Immature natural killer cell (primary cell): ENCODE measurements at regions not wholly inside any gene's neighbourhood (a gene's known extent, or its start where the extent isn't known, plus 50 kb on each side); places are given as distances from the start of the nearest gene placed in this dataset.
"Not testable (repeated sequence)": the region's sequence is repeated elsewhere in the genome, so short reads cannot be mapped to it uniquely, and the experiment has no call there.

Experiments used
- DNase-seq, 3 donors: peaks; one replicate each; pipeline ENCODE4 v3.0.0; 2022; ENCODE audit warnings: mixed read lengths in 1 of 3
- H3K27ac Mint-ChIP-seq, 6 donors: one replicate each; pipeline ENCODE4 v1.8.0; 2020; ENCODE audit warnings: mixed read lengths in 6 of 6, mild to moderate bottlenecking in 5 of 6, inconsistent platforms in 4 of 6, moderate library complexity in 3 of 6
- H3K27me3 Mint-ChIP-seq, 3 donors: one replicate each; pipeline ENCODE4 v1.8.0; 2020 to 2021; ENCODE audit warnings: low read depth in 3 of 3, mild to moderate bottlenecking in 3 of 3, mixed read lengths in 3 of 3, moderate library complexity in 3 of 3, inconsistent platforms in 1 of 3
- H3K36me3 Mint-ChIP-seq, 3 donors: one replicate each; pipeline ENCODE4 v1.8.0; 2020; ENCODE audit warnings: mixed read lengths in 3 of 3, inconsistent platforms in 2 of 3, mild to moderate bottlenecking in 2 of 3
- H3K4me1 Mint-ChIP-seq, 2 donors: one replicate each; pipeline ENCODE4 v1.8.0; 2020; ENCODE audit warnings: inconsistent platforms in 2 of 2, mild to moderate bottlenecking in 2 of 2, mixed read lengths in 2 of 2, moderate library complexity in 1 of 2
- H3K4me3 Mint-ChIP-seq, 5 donors: one replicate each; pipeline ENCODE4 v1.8.0; 2020; ENCODE audit warnings: mild to moderate bottlenecking in 5 of 5, mixed read lengths in 5 of 5, inconsistent platforms in 3 of 5, moderate library complexity in 3 of 5
- H3K9me3 Mint-ChIP-seq, 6 donors: one replicate each; pipeline ENCODE4 v1.8.0; 2020; ENCODE audit warnings: mild to moderate bottlenecking in 6 of 6, mixed read lengths in 6 of 6, inconsistent platforms in 4 of 6, moderate library complexity in 3 of 6

DNA sequence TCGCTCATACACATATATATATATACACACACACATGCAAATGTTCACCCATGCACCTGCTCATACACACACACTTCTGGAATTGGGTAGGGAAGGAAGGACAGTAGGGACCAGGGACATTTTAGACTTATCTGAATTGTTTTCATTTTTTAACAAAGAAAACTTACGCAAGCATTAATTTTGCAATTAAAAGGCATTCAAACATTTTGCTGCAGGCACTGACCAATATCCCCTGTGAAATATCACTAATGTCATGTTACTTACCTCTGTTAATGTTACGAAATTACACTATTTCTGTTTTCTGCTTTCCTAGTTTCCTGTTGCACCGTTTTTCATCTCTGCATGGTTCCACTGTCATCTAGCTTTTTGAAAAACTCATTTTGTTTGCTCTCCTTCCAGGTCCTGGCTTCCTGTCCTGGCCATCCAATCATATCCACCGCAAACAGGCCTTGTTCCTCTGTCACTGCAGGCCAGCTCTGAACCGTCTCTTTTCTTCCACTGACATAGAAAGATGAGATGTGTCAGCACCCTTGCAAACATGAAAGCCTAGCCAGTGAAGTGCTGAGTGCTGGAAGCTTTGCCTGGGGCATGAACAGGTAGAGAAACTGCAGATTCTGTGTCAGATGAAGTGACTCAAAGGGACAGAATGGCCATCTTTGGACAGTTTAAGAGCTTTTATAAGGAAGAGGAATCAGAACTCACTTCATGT lies 114.5 kb downstream of the SEPTIN7 start:
- H3K27me3 Mint-ChIP-seq, DNase-seq, H3K27ac Mint-ChIP-seq, H3K9me3 Mint-ChIP-seq, H3K4me3 Mint-ChIP-seq, H3K4me1 Mint-ChIP-seq: not testable (repeated sequence)
- H3K36me3 Mint-ChIP-seq, result peaks cover 11 to 30% (median 20%) of the 10 kb centered on the region in 3 donors

DNA sequence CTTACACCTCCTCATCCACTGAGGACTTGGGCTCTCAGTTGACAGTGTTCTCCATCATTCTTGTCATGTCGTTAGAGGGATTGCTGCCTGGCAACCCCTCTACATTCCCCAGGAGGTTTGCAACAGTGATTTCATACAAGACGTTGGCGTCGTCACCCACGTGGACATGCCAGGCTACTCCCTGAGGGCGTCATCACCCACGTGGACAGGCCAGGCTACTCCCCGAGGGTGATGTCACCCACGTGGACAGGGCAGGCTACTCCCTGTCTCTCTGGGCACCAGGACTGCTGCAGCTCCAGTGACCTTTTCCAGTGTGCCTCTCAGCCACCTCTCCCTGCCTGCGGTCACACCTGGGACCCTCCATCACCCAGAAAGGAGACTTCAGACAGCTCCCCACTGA lies 117.4 kb downstream of the SEPTIN7 start:
- H3K4me1 Mint-ChIP-seq, DNase-seq, H3K9me3 Mint-ChIP-seq, H3K4me3 Mint-ChIP-seq, H3K36me3 Mint-ChIP-seq, H3K27ac Mint-ChIP-seq, H3K27me3 Mint-ChIP-seq: not testable (repeated sequence)

DNA sequence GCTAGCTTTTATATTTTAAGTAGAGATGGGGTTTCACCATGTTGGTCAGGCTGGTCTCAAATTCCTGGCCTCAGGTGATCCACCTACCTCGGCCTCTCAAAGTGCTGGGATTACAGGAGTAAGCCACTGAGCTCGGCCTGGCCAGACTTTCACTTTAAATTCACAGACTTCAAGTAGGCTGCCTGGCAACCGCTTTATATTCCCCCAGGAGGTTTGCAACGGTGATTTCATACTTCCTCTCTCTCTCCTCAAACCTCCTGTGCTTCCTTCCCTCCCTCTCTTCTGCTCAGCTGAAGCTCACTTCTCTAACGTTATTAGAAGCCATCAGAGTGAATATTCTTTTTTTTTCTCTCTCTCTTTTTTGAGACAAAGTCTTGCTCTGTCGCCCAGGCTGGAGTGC lies 118.8 kb downstream of the SEPTIN7 start:
- H3K9me3 Mint-ChIP-seq, H3K4me3 Mint-ChIP-seq, H3K36me3 Mint-ChIP-seq, H3K27me3 Mint-ChIP-seq, H3K4me1 Mint-ChIP-seq, DNase-seq: not testable (repeated sequence)
- peak overlapping the region in 1 of 6 donors; percentile 40 for H3K27ac Mint-ChIP-seq

DNA sequence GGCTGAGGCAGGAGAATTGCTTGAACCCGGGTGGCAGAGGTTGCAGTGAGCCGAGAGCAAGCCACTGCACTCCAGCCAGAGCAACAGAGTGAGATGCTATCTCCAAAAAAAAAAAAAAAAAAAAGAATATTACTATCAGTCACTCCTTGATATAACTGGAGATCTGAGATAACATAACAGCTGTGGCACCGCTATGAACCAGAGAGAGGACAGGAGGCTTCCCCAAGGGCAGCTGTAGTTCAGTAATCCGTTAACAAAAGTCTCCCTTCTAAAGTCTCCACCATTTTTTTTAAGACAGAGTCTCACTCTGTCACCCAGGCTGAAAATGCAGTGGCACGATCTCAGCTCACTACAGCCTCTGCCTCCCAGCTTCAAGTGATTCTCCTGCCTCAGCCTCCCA lies 120.5 kb downstream of the SEPTIN7 start:
- not testable (repeated sequence) for H3K4me3 Mint-ChIP-seq, H3K27ac Mint-ChIP-seq, H3K9me3 Mint-ChIP-seq, H3K36me3 Mint-ChIP-seq, DNase-seq, H3K4me1 Mint-ChIP-seq, H3K27me3 Mint-ChIP-seq

- not testable (repeated sequence) for H3K9me3 Mint-ChIP-seq, DNase-seq, H3K4me3 Mint-ChIP-seq, H3K36me3 Mint-ChIP-seq, H3K4me1 Mint-ChIP-seq, H3K27me3 Mint-ChIP-seq, H3K27ac Mint-ChIP-seq
Measured at GRCh38 chr7:35924668-35925067, 123.8 kb downstream of the SEPTIN7 start.

GRCh38 chr7:35926966-35927365 lies 126.1 kb downstream of the SEPTIN7 start:
- H3K9me3 Mint-ChIP-seq, H3K36me3 Mint-ChIP-seq, H3K27me3 Mint-ChIP-seq, H3K4me1 Mint-ChIP-seq, H3K4me3 Mint-ChIP-seq, H3K27ac Mint-ChIP-seq, DNase-seq: not testable (repeated sequence)

- not testable (repeated sequence) for H3K4me3 Mint-ChIP-seq, H3K36me3 Mint-ChIP-seq, H3K27me3 Mint-ChIP-seq, H3K27ac Mint-ChIP-seq, H3K9me3 Mint-ChIP-seq, H3K4me1 Mint-ChIP-seq, DNase-seq
Measured at GRCh38 chr7:35931134-35931533, 130.3 kb downstream of the SEPTIN7 start.

DNA sequence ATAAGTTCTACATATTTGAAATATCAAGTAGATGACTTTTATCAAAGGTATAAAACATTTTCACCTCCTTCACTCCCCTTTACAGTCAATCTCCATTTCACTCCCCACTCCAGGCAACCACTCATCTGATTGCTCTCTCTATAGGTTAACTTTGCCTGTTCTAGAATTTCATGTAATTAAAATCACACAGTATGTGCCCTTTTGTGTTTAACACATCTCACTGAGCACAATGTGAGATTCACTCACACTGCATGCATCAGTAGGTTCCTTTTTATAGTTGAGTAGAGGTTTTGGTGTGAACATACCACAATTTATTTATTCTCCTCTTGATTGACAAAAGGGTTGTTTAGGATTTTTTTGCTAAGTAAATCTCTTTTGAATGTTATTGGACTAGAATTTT lies 130.7 kb downstream of the SEPTIN7 start:
- not testable (repeated sequence) for H3K27ac Mint-ChIP-seq, DNase-seq

DNA sequence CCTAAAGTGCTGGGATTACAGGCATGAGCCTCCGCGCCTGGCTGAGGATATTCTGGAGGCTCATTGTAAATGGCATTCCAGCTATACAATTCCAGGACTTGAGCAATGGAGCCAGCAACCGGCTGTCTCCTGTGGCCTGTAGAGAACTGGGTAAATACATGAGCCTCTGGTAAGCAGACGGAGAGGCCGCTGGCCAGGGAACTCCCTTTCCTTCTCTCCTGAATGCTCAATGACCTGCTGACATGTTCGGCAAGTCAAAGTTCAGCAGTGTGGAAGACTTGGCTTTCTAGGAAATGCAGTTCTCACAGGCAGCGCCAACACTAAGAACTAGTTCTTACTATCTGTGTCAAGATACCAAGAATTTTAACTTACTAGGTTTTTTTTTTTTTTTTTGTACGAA lies 139.8 kb downstream of the SEPTIN7 start:
- H3K9me3 Mint-ChIP-seq, H3K4me1 Mint-ChIP-seq, H3K27me3 Mint-ChIP-seq, H3K4me3 Mint-ChIP-seq, H3K36me3 Mint-ChIP-seq, H3K27ac Mint-ChIP-seq, DNase-seq: not testable (repeated sequence)

More for the DNA sequence above, 130.7 kb downstream of the SEPTIN7 start:
- H3K36me3 Mint-ChIP-seq, H3K27me3 Mint-ChIP-seq, H3K4me3 Mint-ChIP-seq, H3K9me3 Mint-ChIP-seq, H3K4me1 Mint-ChIP-seq: not testable (repeated sequence)

DNA sequence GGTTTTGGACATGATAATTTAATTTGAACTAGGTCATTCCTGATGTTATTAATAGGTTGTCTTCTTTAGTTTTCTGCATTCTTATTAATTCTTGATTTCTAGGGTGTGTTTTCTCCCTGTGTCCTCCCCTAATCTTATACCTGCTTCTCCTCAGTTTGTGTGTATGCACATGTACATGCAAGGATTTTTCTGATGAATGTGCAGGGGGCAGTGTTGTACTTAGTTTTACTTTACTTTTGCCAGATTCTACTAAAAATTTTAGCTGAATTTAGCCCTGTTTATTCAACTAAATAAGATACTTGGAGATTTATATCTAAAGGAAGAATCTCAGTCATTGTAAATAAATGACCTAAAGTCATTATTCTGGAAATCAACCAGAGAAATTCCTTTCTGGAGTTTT lies 144.8 kb downstream of the SEPTIN7 start:
- H3K36me3 Mint-ChIP-seq, H3K9me3 Mint-ChIP-seq, DNase-seq, H3K27ac Mint-ChIP-seq, H3K27me3 Mint-ChIP-seq, H3K4me3 Mint-ChIP-seq, H3K4me1 Mint-ChIP-seq: not testable (repeated sequence)

DNA sequence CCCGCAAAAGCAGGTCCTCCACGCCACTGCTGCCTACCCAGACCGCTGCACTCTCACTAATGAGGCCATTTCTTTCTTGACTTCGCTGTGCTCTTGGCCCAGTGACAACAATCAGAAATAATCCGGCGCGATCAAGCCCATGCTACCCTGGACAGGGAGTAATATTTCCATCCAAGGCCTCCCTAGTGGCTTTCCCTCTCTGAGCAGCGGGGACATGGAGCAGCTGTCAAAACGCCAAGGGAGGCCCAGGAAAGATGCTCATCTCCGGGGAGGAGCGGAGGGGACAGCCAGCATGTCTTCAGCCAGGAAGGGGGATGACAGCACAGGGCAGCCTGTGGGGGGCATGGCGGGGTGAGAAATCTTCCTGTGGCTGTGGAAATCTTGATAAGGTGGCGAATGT lies 154.9 kb downstream of the SEPTIN7 start:
- H3K4me3 Mint-ChIP-seq, result not testable (repeated sequence)

GRCh38 chr7:35956988-35957387 lies 156.1 kb downstream of the SEPTIN7 start:
- DNase-seq, H3K27me3 Mint-ChIP-seq, H3K9me3 Mint-ChIP-seq, H3K4me1 Mint-ChIP-seq, H3K4me3 Mint-ChIP-seq, H3K27ac Mint-ChIP-seq: not testable (repeated sequence)
- H3K36me3 Mint-ChIP-seq, result peaks cover 0 to 14% (median 3%) of the 10 kb centered on the region in 3 donors

More for the DNA sequence above, 154.9 kb downstream of the SEPTIN7 start:
- peaks cover 0 to 15% (median 3%) of the 10 kb centered on the region in 3 donors for H3K36me3 Mint-ChIP-seq
- not testable (repeated sequence) for H3K4me1 Mint-ChIP-seq, H3K27me3 Mint-ChIP-seq, H3K9me3 Mint-ChIP-seq, DNase-seq, H3K27ac Mint-ChIP-seq

- H3K9me3 Mint-ChIP-seq, DNase-seq, H3K27me3 Mint-ChIP-seq, H3K4me1 Mint-ChIP-seq, H3K27ac Mint-ChIP-seq, H3K36me3 Mint-ChIP-seq, H3K4me3 Mint-ChIP-seq: not testable (repeated sequence)
Measured at GRCh38 chr7:35961260-35961659, 160.4 kb downstream of the SEPTIN7 start.

GRCh38 chr7:35962607-35963006 lies 161.8 kb downstream of the SEPTIN7 start:
- H3K27me3 Mint-ChIP-seq, H3K9me3 Mint-ChIP-seq: not testable (repeated sequence)

GRCh38 chr7:35967366-35968139 lies 166.7 kb downstream of the SEPTIN7 start:
- Mint-ChIP-seq H3K9me3 (no peaks in the 10 kb centered on the region), H3K27me3 (peaks cover 7 to 12% (median 8%) of the 10 kb centered on the region in 3 donors), H3K27ac (no peak overlapping the region), H3K4me3 (no peak overlapping the region), H3K4me1 (peaks cover 7% of the 10 kb centered on the region in 2 donors), H3K36me3 (peaks cover 4 to 6% (median 6%) of the 10 kb centered on the region in 3 donors)
- DNase-seq, result no peak

More at GRCh38 chr7:35962607-35963006, 161.8 kb downstream of the SEPTIN7 start:
- not testable (repeated sequence) for DNase-seq, H3K4me1 Mint-ChIP-seq, H3K27ac Mint-ChIP-seq, H3K4me3 Mint-ChIP-seq
- H3K36me3 Mint-ChIP-seq, result peaks cover 6 to 13% (median 7%) of the 10 kb centered on the region in 3 donors
